Glutamatergic neuron (in vitro differentiated cells): ENCODE measurements at regions not wholly inside any gene's neighbourhood (a gene's known extent, or its start where the extent isn't known, plus 50 kb on each side); places are given as distances from the start of the nearest gene placed in this dataset.

Source experiments
- DNase-seq: peaks from one replicate; pipeline ENCODE4 v3.0.0; 2022
- H3K27ac Mint-ChIP-seq: one replicate; pipeline ENCODE4 v1.8.0; 2020; ENCODE audit warnings: mild to moderate bottlenecking, mixed read lengths, inconsistent platforms; ENCODE audit not compliant: unreplicated experiment
- H3K27me3 Mint-ChIP-seq: one replicate; pipeline ENCODE4 v1.8.0; 2020; ENCODE audit warnings: mild to moderate bottlenecking, moderate library complexity, mixed read lengths, inconsistent platforms; ENCODE audit not compliant: unreplicated experiment
- H3K36me3 Mint-ChIP-seq: one replicate; pipeline ENCODE4 v1.8.0; 2020; ENCODE audit warnings: mild to moderate bottlenecking, mixed read lengths, inconsistent platforms; ENCODE audit not compliant: unreplicated experiment
- H3K4me1 Mint-ChIP-seq: one replicate; pipeline ENCODE4 v1.8.0; 2020; ENCODE audit warnings: mild to moderate bottlenecking, low read depth, mixed read lengths, inconsistent platforms; ENCODE audit not compliant: unreplicated experiment
- H3K4me3 Mint-ChIP-seq: one replicate; pipeline ENCODE4 v1.8.0; 2020; ENCODE audit warnings: mild to moderate bottlenecking, mixed read lengths, inconsistent platforms; ENCODE audit not compliant: unreplicated experiment
- H3K9me3 Mint-ChIP-seq: one replicate; pipeline ENCODE4 v1.8.0; 2020; ENCODE audit warnings: mild to moderate bottlenecking, moderate library complexity, mixed read lengths, inconsistent platforms; ENCODE audit not compliant: unreplicated experiment
- CTCF ChIP-seq: fragments of 200-600 bp; sonication (generic); IDR thresholded peaks from one replicate; pipeline ENCODE4 v1.5.0; 2021; ENCODE audit not compliant: partially characterized antibody, unreplicated experiment

DNA sequence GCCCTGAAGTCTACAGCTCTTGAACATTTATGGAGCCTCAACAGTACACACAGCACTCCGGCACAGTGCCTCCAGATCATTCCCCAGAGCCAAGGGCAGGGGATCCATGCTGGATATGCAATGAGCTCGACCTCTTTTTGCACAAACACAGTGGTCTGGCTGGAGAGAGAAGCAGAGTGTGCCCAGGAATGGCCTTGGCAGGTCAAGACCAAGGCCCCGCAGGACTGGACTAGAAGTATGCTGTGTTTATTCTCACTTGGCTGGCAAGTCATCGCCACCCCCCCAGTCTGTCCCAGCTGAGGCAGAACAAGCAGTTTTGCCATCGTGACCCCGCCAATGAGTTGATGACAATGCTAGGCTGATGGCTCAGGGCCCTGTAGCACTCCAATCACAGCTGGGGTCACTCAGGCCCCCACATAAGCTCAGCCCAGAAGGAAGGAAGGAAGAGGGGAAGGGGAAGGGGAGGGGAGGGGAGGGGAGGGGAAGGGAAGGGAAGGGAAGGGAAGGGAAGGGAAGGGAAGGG lies 212.1 kb downstream of the TTC32 start:
- no peak for DNase-seq
- no peak for TF ChIP-seq CTCF
- H3K27ac Mint-ChIP-seq = no peak overlapping the region
- H3K4me1 Mint-ChIP-seq = no peaks in the 10 kb centered on the region
- H3K4me3 Mint-ChIP-seq = no peak overlapping the region
- peaks cover 2% of the 10 kb centered on the region for H3K27me3 Mint-ChIP-seq
- peaks cover 2% of the 10 kb centered on the region for H3K9me3 Mint-ChIP-seq
- H3K36me3 Mint-ChIP-seq = no peaks in the 10 kb centered on the region

DNA sequence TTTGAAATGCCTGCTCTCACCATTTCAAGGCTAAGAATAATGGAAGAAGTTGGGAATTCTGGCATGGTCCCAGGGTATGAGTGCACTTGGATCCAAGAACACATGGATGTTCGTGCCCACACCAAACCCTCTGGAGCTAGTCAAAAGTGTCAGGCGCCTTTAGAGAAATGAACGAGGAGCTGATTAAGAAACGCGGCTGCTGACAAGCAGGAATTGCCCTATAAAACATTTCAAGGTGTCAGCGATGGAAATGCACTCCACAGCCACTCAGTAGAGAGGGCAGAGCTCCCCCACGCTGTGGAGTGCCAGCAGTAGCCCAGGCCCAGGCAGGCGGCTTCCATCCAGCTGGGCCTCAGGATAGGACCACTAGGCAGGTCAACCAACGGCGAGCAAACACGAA lies 213.7 kb downstream of the TTC32 start:
- TF ChIP-seq CTCF = no peak
- no peak for DNase-seq

DNA sequence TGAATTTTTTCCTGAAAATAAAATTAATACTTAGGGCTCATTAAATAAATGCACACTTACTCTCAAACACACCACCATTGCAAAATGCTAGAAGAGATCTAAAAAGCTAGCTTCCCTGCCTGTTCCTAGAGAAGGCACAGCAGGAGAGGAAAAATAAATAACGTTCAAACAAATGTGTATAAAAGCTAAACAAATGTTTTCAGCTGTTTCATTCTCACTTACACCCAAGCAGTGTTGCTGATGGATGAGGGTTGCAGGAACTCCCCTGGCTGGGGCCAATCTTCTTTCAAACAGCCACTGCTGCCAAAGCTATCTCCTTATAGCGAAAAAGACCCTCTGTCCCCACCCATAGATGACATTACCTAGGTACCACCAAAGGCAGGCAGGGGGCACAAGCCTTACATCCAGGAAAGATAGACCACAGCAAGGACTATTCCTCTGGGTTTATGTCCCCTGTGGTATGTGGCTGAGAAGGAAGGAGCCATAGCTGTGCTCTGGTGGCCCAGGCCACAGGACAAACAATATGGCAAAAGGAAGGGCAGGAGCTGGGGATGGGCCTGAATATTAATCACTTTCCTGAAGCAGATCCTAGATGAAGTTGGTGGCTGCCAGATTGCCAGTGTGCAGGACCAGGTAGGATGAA lies 214.6 kb downstream of the TTC32 start:
- Mint-ChIP-seq H3K27me3 (peaks cover 2% of the 10 kb centered on the region), H3K36me3 (no peaks in the 10 kb centered on the region), H3K27ac (no peak overlapping the region), H3K4me1 (no peaks in the 10 kb centered on the region), H3K4me3 (no peak overlapping the region), H3K9me3 (peaks cover 2% of the 10 kb centered on the region)
- DNase-seq = no peak
- no peak for TF ChIP-seq CTCF

More for the DNA sequence above, 213.7 kb downstream of the TTC32 start:
- no peaks in the 10 kb centered on the region for H3K36me3 Mint-ChIP-seq
- no peaks in the 10 kb centered on the region for H3K4me1 Mint-ChIP-seq
- H3K27ac Mint-ChIP-seq = no peak overlapping the region
- H3K27me3 Mint-ChIP-seq = peaks cover 2% of the 10 kb centered on the region
- H3K4me3 Mint-ChIP-seq = no peak overlapping the region
- peaks cover 2% of the 10 kb centered on the region for H3K9me3 Mint-ChIP-seq

- Mint-ChIP-seq H3K27me3 (peaks cover 2% of the 10 kb centered on the region), H3K4me1 (no peaks in the 10 kb centered on the region), H3K4me3 (no peak overlapping the region), H3K9me3 (peaks cover 2% of the 10 kb centered on the region), H3K36me3 (no peaks in the 10 kb centered on the region), H3K27ac (no peak overlapping the region)
- no peak for TF ChIP-seq CTCF
- no peak for DNase-seq
Observed at GRCh38 chr2:19686439-19686838, 215.3 kb downstream of the TTC32 start.

GRCh38 chr2:19685731-19686130 lies 216.1 kb downstream of the TTC32 start:
- peaks cover 2% of the 10 kb centered on the region for H3K27me3 Mint-ChIP-seq
- H3K9me3 Mint-ChIP-seq = no peaks in the 10 kb centered on the region
- no peaks in the 10 kb centered on the region for H3K36me3 Mint-ChIP-seq
- no peak for TF ChIP-seq CTCF
- H3K27ac Mint-ChIP-seq = no peak overlapping the region
- no peak overlapping the region for H3K4me3 Mint-ChIP-seq
- DNase-seq = no peak
- H3K4me1 Mint-ChIP-seq = no peaks in the 10 kb centered on the region
